ENCODE measurements at regions not wholly inside any gene's neighbourhood (a gene's known extent, or its start where the extent isn't known, plus 50 kb on each side); places are given as distances from the start of the nearest gene placed in this dataset.

GRCh38 chr5:124220418-124220817 is 526.0 kb downstream of the ZNF608 start:
- no peak overlapping the region for H3K4me3 ChIP-seq
- DNase-seq: no peak
- 66 to 96% (median 75%) methylated on average over 2 of the region's 2 CpGs for WGBS, 5 donors
- no peaks in the 10 kb centered on the region for H3K9me3 ChIP-seq
- TF ChIP-seq CTCF (IDR thresholded peaks at IDR 0.05): no peak
- no peak for TF ChIP-seq POLR2A (IDR thresholded peaks at IDR 0.05)
- no peak for TF ChIP-seq EP300 (IDR thresholded peaks at IDR 0.05)
- no peak for TF ChIP-seq POLR2AphosphoS5 (IDR thresholded peaks at IDR 0.05)
- H3K4me1 ChIP-seq: no peaks in the 10 kb centered on the region
- no peak overlapping the region for H3K27ac ChIP-seq
- H3K36me3 ChIP-seq: no peaks in the 10 kb centered on the region
- intact Hi-C loops (cut with DNase I; ENCODE audit: low total_unique reads): no loop called here
- no peaks in the 10 kb centered on the region for H3K27me3 ChIP-seq

GRCh38 chr5:124212934-124213333 is 533.5 kb downstream of the ZNF608 start:
- TF ChIP-seq CTCF (IDR thresholded peaks at IDR 0.05) (no peak), POLR2A (IDR thresholded peaks at IDR 0.05) (no peak), POLR2AphosphoS5 (IDR thresholded peaks at IDR 0.05) (no peak), EP300 (IDR thresholded peaks at IDR 0.05) (no peak)
- H3K36me3 ChIP-seq: no peaks in the 10 kb centered on the region
- H3K4me1 ChIP-seq: no peaks in the 10 kb centered on the region
- H3K27me3 ChIP-seq: no peaks in the 10 kb centered on the region
- intact Hi-C loops (cut with DNase I; ENCODE audit: low total_unique reads): no loop called here
- no peak for DNase-seq
- H3K9me3 ChIP-seq: peaks cover 0 to 13% (median 0%) of the 10 kb centered on the region in 4 donors
- no peak overlapping the region for H3K4me3 ChIP-seq
- WGBS, 5 donors: 68 to 77% (median 73%) methylated on average over 9 of the region's 9 CpGs
- H3K27ac ChIP-seq: no peak overlapping the region

- intact Hi-C loops (cut with DNase I; ENCODE audit: low total_unique reads): no loop called here
- Histone ChIP-seq H3K36me3 (no peaks in the 10 kb centered on the region), H3K27me3 (no peaks in the 10 kb centered on the region), H3K27ac (no peak overlapping the region), H3K9me3 (peaks cover 0 to 13% (median 0%) of the 10 kb centered on the region in 4 donors), H3K4me3 (no peak overlapping the region), H3K4me1 (no peaks in the 10 kb centered on the region)
- WGBS, 5 donors: 72 to 85% (median 83%) methylated on average over 2 of the region's 2 CpGs
- TF ChIP-seq POLR2A (IDR thresholded peaks at IDR 0.05): no peak
- TF ChIP-seq EP300 (IDR thresholded peaks at IDR 0.05): no peak
- DNase-seq: no peak
Observed at GRCh38 chr5:124210111-124210910, 536.1 kb downstream of the ZNF608 start.

GRCh38 chr5:124207118-124207517 is 539.3 kb downstream of the ZNF608 start:
- intact Hi-C loops (cut with DNase I; ENCODE audit: low total_unique reads): no loop called here
- Histone ChIP-seq H3K9me3 (peaks cover 0 to 19% (median 9%) of the 10 kb centered on the region in 4 donors), H3K4me1 (no peaks in the 10 kb centered on the region), H3K27ac (no peak overlapping the region), H3K4me3 (no peak overlapping the region), H3K36me3 (no peaks in the 10 kb centered on the region), H3K27me3 (no peaks in the 10 kb centered on the region)
- TF ChIP-seq CTCF (IDR thresholded peaks at IDR 0.05) (no peak), POLR2A (IDR thresholded peaks at IDR 0.05) (no peak), EP300 (IDR thresholded peaks at IDR 0.05) (no peak), POLR2AphosphoS5 (IDR thresholded peaks at IDR 0.05) (no peak)
- no peak for DNase-seq
- WGBS, 5 donors: 76 to 88% (median 82%) methylated on average over 3 of the region's 3 CpGs

GRCh38 chr5:124206540-124206939 is 539.9 kb downstream of the ZNF608 start:
- 68 to 94% (median 75%) methylated on average over 2 of the region's 2 CpGs for WGBS, 5 donors
- no peak overlapping the region for H3K4me3 ChIP-seq
- no peaks in the 10 kb centered on the region for H3K36me3 ChIP-seq
- H3K9me3 ChIP-seq: peaks cover 0 to 19% (median 9%) of the 10 kb centered on the region in 4 donors
- DNase-seq: no peak
- intact Hi-C loops (cut with DNase I; ENCODE audit: low total_unique reads): no loop called here
- no peaks in the 10 kb centered on the region for H3K27me3 ChIP-seq
- no peaks in the 10 kb centered on the region for H3K4me1 ChIP-seq
- no peak overlapping the region for H3K27ac ChIP-seq
- TF ChIP-seq CTCF (IDR thresholded peaks at IDR 0.05): no peak
- no peak for TF ChIP-seq POLR2AphosphoS5 (IDR thresholded peaks at IDR 0.05)
- no peak for TF ChIP-seq EP300 (IDR thresholded peaks at IDR 0.05)
- no peak for TF ChIP-seq POLR2A (IDR thresholded peaks at IDR 0.05)

Measured in stomach (tissue), 8 donors.